Retinal pigment epithelial cell (primary cell): ENCODE measurements at regions not wholly inside any gene's neighbourhood (a gene's known extent, or its start where the extent isn't known, plus 50 kb on each side); places are given as distances from the start of the nearest gene placed in this dataset.
A peak's percentile ranks its signal among the peaks of the same experiment; 100 is the strongest.

Source experiments
- DNase-seq: peaks from one replicate; pipeline ENCODE4 v3.0.0-alpha.2; 2010; ENCODE audit warnings: low read depth
- H3K4me3 ChIP-seq: 2 replicates; pipeline ENCODE4 v1.5.1; 2011; ENCODE audit warnings: mild to moderate bottlenecking, low read length, control low read depth, moderate library complexity
- CTCF ChIP-seq: conservative IDR thresholded peaks from 2 replicates; pipeline ENCODE4 v1.5.1; 2011; ENCODE audit warnings: low read depth, low read length, control low read depth, inconsistent platforms

- TF ChIP-seq CTCF, result no peak
- DNase-seq, result no peak
- no peak overlapping the region for H3K4me3 ChIP-seq
Measured at GRCh38 chr1:193988885-193989284, 802.5 kb upstream of the B3GALT2 start.

- no peak for TF ChIP-seq CTCF
- H3K4me3 ChIP-seq, result no peak overlapping the region
- no peak for DNase-seq
Measured at GRCh38 chr1:193979219-193979618, 792.8 kb upstream of the B3GALT2 start.

- DNase-seq, result no peak
- no peak for TF ChIP-seq CTCF
Measured at GRCh38 chr1:193974286-193974798, 787.9 kb upstream of the B3GALT2 start.

GRCh38 chr1:193973428-193973827 lies 787.0 kb upstream of the B3GALT2 start:
- no peak for TF ChIP-seq CTCF
- DNase-seq, result no peak
- H3K4me3 ChIP-seq, result no peak overlapping the region

More at GRCh38 chr1:193974286-193974798, 787.9 kb upstream of the B3GALT2 start:
- H3K4me3 ChIP-seq, result no peak overlapping the region

- no peak for TF ChIP-seq CTCF
- H3K4me3 ChIP-seq, result no peak overlapping the region
- DNase-seq, result peak; percentile 44
Measured at GRCh38 chr1:193971595-193971994, 785.2 kb upstream of the B3GALT2 start.

- DNase-seq, result peak; percentile 19
- no peak overlapping the region for H3K4me3 ChIP-seq
- no peak for TF ChIP-seq CTCF
Measured at GRCh38 chr1:193960499-193960898, 774.1 kb upstream of the B3GALT2 start.

GRCh38 chr1:193960040-193960439 lies 773.6 kb upstream of the B3GALT2 start:
- no peak for DNase-seq
- no peak overlapping the region for H3K4me3 ChIP-seq
- TF ChIP-seq CTCF, result no peak
